ENCODE measurements at regions not wholly inside any gene's neighbourhood (a gene's known extent, or its start where the extent isn't known, plus 50 kb on each side); places are given as distances from the start of the nearest gene placed in this dataset.

DNA sequence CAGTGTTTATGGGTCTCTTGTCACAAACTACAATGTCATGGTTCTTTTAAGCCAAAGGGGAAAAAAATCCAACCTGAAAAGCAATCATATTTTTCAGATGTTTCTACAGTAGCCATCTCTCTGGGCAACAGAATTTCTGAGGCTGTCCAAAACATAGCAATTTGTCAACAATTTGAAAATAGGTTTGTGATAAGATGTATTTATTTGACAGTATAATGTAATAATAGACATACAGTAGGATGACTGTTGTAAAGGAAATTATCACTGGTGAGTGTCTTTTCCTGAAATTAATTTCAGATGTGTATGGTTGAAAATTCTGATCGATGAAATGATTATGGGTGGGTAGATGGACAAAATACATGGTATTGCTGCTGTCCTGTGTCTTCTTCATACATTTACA, 1230.1 kb upstream of the CDH2 start:
- H3K36me3 ChIP-seq (ENCODE audit: insufficient read depth, low read length), result no peaks in the 10 kb centered on the region
- H3K9me2 ChIP-seq (replicated peaks; ENCODE audit: low read depth, low read length), result no peaks in the 10 kb centered on the region
- H4K20me1 ChIP-seq (ENCODE audit: insufficient read depth, low read length, poor library complexity, severe bottlenecking), result no peaks in the 10 kb centered on the region
- no peak overlapping the region for H3K4me2 ChIP-seq (ENCODE audit: low read depth, low read length, poor library complexity, severe bottlenecking)
- no peaks in the 10 kb centered on the region for H3K27me3 ChIP-seq (ENCODE audit: insufficient read depth, low read length, poor library complexity, severe bottlenecking)
- no peak overlapping the region for H2AFZ ChIP-seq (ENCODE audit: low read length)
- H3K9me3 ChIP-seq (ENCODE audit: insufficient read depth, low read depth, low read length), result no peaks in the 10 kb centered on the region
- TF ChIP-seq, protein P1, sequence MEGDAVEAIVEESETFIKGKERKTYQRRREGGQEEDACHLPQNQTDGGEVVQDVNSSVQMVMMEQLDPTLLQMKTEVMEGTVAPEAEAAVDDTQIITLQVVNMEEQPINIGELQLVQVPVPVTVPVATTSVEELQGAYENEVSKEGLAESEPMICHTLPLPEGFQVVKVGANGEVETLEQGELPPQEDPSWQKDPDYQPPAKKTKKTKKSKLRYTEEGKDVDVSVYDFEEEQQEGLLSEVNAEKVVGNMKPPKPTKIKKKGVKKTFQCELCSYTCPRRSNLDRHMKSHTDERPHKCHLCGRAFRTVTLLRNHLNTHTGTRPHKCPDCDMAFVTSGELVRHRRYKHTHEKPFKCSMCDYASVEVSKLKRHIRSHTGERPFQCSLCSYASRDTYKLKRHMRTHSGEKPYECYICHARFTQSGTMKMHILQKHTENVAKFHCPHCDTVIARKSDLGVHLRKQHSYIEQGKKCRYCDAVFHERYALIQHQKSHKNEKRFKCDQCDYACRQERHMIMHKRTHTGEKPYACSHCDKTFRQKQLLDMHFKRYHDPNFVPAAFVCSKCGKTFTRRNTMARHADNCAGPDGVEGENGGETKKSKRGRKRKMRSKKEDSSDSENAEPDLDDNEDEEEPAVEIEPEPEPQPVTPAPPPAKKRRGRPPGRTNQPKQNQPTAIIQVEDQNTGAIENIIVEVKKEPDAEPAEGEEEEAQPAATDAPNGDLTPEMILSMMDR (conservative IDR thresholded peaks at IDR 0.05; ENCODE audit: low read length), result no peak
- no peak for TF ChIP-seq EZH2phosphoT487 (IDR thresholded peaks at IDR 0.05; ENCODE audit: borderline replicate concordance)
- no peak overlapping the region for H3K4me3 ChIP-seq (ENCODE audit: low read length, poor library complexity, severe bottlenecking)
- H3K4me1 ChIP-seq (ENCODE audit: insufficient read depth, low read length, poor library complexity, severe bottlenecking), result no peaks in the 10 kb centered on the region
- H3F3A ChIP-seq (ENCODE audit: low read depth), result no peaks in the 10 kb centered on the region
- H3K9ac ChIP-seq (ENCODE audit: low read depth, low read length, poor library complexity, severe bottlenecking), result no peak overlapping the region
- H3K79me2 ChIP-seq (ENCODE audit: insufficient read depth, low read length), result no peaks in the 10 kb centered on the region

DNA sequence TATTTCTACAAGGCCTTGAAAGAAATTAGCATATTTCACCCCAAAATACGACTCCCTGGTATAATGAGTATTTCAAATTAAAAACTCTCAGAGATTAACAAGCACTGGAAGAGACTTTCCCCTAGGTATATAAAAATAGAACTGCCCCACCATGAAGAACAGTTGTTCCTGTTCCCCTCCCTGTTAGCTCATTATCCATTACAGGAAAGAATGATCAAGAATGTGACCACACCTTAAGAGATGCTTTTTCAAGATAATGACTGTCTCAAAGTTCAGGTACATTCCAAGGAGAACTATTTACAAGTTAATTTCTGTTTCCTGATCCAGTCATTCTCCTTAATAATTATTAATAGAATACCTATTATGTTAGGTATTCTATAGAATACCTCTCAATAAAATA, 1220.6 kb upstream of the CDH2 start:
- H3K9ac ChIP-seq (ENCODE audit: low read depth, low read length, poor library complexity, severe bottlenecking), result no peak overlapping the region
- no peaks in the 10 kb centered on the region for H3K9me3 ChIP-seq (ENCODE audit: insufficient read depth, low read depth, low read length)
- H3K36me3 ChIP-seq (ENCODE audit: insufficient read depth, low read length), result no peaks in the 10 kb centered on the region
- H3F3A ChIP-seq (ENCODE audit: low read depth), result no peaks in the 10 kb centered on the region
- no peak for TF ChIP-seq EZH2phosphoT487 (IDR thresholded peaks at IDR 0.05; ENCODE audit: borderline replicate concordance)
- TF ChIP-seq, protein P1 (conservative IDR thresholded peaks at IDR 0.05; ENCODE audit: low read length), result no peak
- H3K4me2 ChIP-seq (ENCODE audit: low read depth, low read length, poor library complexity, severe bottlenecking), result no peak overlapping the region
- H3K4me1 ChIP-seq (ENCODE audit: insufficient read depth, low read length, poor library complexity, severe bottlenecking), result no peaks in the 10 kb centered on the region
- H4K20me1 ChIP-seq (ENCODE audit: insufficient read depth, low read length, poor library complexity, severe bottlenecking), result no peaks in the 10 kb centered on the region
- H3K4me3 ChIP-seq (ENCODE audit: low read length, poor library complexity, severe bottlenecking), result no peak overlapping the region
- no peaks in the 10 kb centered on the region for H3K79me2 ChIP-seq (ENCODE audit: insufficient read depth, low read length)
- H3K9me2 ChIP-seq (replicated peaks; ENCODE audit: low read depth, low read length), result no peaks in the 10 kb centered on the region
- no peaks in the 10 kb centered on the region for H3K27me3 ChIP-seq (ENCODE audit: insufficient read depth, low read length, poor library complexity, severe bottlenecking)
- H2AFZ ChIP-seq (ENCODE audit: low read length), result no peak overlapping the region

DNA sequence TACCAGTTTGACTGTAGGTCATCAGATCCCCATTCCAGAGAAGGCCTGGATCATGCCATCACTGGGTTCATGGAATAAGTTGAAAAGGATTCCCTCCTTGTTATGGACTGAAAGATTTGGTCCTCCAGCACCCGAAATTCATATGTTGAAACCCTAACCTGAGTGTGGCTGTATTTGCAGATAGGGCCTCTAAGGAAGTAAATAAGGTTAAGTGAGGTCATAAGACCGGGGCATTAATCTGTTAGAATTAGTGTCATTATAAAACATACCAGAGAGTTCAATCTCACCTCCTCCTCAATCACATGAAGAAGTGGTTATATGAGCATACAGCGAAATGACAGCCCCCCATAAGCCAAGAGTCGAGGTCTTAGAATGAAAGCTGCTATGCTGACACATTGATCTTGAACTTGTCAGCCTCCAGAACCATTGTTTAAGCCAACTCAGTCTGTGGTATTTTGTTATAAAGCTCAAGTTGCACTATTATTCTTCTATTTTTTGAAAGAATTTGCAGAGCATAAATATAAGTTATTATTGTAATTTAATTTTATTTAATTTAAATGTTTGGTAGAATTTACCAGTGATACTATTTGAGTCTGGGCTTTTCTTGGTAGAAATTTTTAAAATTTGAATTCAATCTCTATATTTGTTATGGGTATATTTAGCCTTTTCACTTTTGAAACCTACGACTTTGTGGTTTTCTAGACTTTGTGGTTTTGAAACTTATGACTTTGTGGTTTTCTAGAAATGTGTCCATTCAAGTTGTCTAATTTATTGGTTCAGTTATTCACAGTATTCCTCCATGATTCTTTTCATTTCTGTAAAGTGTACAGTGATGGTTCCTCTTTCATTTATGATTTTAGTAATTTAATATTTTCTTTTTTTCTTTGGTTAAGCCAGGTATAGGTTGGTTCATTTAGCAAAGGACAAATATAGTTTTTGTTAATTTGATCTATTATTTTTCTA, 1206.7 kb upstream of the CDH2 start:
- no peaks in the 10 kb centered on the region for H4K20me1 ChIP-seq (ENCODE audit: insufficient read depth, low read length, poor library complexity, severe bottlenecking)
- no peaks in the 10 kb centered on the region for H3K4me1 ChIP-seq (ENCODE audit: insufficient read depth, low read length, poor library complexity, severe bottlenecking)
- H3K4me2 ChIP-seq (ENCODE audit: low read depth, low read length, poor library complexity, severe bottlenecking), result no peak overlapping the region
- TF ChIP-seq, protein P1 (conservative IDR thresholded peaks at IDR 0.05; ENCODE audit: low read length), result no peak
- no peak for TF ChIP-seq EZH2phosphoT487 (IDR thresholded peaks at IDR 0.05; ENCODE audit: borderline replicate concordance)
- H3K9ac ChIP-seq (ENCODE audit: low read depth, low read length, poor library complexity, severe bottlenecking), result no peak overlapping the region
- H3K4me3 ChIP-seq (ENCODE audit: low read length, poor library complexity, severe bottlenecking), result no peak overlapping the region
- H2AFZ ChIP-seq (ENCODE audit: low read length), result no peak overlapping the region
- no peaks in the 10 kb centered on the region for H3F3A ChIP-seq (ENCODE audit: low read depth)
- no peaks in the 10 kb centered on the region for H3K27me3 ChIP-seq (ENCODE audit: insufficient read depth, low read length, poor library complexity, severe bottlenecking)
- no peaks in the 10 kb centered on the region for H3K79me2 ChIP-seq (ENCODE audit: insufficient read depth, low read length)
- no peaks in the 10 kb centered on the region for H3K9me3 ChIP-seq (ENCODE audit: insufficient read depth, low read depth, low read length)
- 0 out of 2 replicates have a peak, but pooled peaks cover 4% of the 10 kb centered on the region for H3K9me2 ChIP-seq (replicated peaks; ENCODE audit: low read depth, low read length)
- H3K36me3 ChIP-seq (ENCODE audit: insufficient read depth, low read length), result no peaks in the 10 kb centered on the region
